ENCODE measurements at regions not wholly inside any gene's neighbourhood (a gene's known extent, or its start where the extent isn't known, plus 50 kb on each side); places are given as distances from the start of the nearest gene placed in this dataset.

DNA sequence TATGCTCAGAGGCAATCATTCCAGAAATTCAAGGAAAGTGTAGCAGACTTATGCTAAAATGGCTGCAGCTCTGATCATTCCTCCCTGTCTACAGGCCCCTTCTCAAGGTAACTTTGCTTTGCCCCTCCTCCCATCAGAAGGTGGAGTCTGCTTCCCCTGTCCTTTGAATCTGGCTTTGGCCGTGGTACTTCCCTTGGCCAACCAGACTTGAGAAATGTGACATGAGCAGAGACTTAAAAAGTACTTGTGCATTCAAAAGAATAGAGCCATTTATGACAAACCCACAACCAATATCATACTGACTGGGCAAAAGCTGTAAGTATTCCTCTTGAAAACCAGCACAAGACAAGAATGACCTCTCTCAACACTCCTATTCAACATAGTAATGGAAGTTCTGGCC, 59.5 kb upstream of the NCKAP5 start:
- TF ChIP-seq CTCF (IDR thresholded peaks at IDR 0.05), result no peak
- no peak for TF ChIP-seq EP300 (IDR thresholded peaks at IDR 0.05)
- no peak for TF ChIP-seq POLR2A (IDR thresholded peaks at IDR 0.05; ENCODE audit: low read depth)

Measured in esophagus muscularis mucosa (tissue), 4 donors.